Amygdala (tissue), 56 donors: ENCODE measurements at regions not wholly inside any gene's neighbourhood (a gene's known extent, or its start where the extent isn't known, plus 50 kb on each side); places are given as distances from the start of the nearest gene placed in this dataset.
"Not testable (repeated sequence)": the region's sequence is repeated elsewhere in the genome, so short reads cannot be mapped to it uniquely, and the experiment has no call there.

ENCODE experiments used
- DNase-seq, 56 donors: peaks; one replicate each; lab custom pipeline; 2025; lab: John Stamatoyannopoulos, UW

- peak in 7 of 56 donors; percentile 0 to 15 (median 4) for DNase-seq
These were observed 58.0 kb downstream of the CGGBP1 start for GRCh38 chr3:88000853-88001252.

GRCh38 chr3:87997966-87998365 is 60.8 kb downstream of the CGGBP1 start:
- DNase-seq, result no peak

DNA sequence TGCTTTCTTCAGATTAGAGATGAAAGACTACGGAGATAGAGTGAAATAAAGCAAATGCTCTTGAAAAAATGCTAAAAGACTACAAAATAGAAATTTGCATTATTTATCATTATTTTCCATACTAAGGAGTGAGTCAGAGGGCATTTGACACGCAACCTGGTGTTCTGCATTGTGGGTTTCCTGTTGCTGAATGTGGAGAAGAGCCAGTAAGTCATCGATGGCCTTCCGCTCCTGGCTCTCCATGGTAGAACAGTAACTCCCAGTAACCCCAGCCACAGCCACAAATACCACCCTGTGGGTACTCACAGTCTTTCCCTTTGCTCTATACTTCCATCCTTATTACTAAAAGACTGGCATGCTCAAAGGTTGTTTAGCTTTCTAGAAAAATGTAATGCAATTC is 61.5 kb downstream of the CGGBP1 start:
- no peak for DNase-seq

- no peak for DNase-seq
These were observed 61.9 kb downstream of the CGGBP1 start for GRCh38 chr3:87996882-87997281.

- no peak for DNase-seq
These were observed 65.2 kb downstream of the CGGBP1 start for GRCh38 chr3:87993566-87993965.

GRCh38 chr3:87987952-87988351 is 70.9 kb downstream of the CGGBP1 start:
- DNase-seq, result no peak

GRCh38 chr3:87982421-87982820 is 76.4 kb downstream of the CGGBP1 start:
- no peak for DNase-seq

DNA sequence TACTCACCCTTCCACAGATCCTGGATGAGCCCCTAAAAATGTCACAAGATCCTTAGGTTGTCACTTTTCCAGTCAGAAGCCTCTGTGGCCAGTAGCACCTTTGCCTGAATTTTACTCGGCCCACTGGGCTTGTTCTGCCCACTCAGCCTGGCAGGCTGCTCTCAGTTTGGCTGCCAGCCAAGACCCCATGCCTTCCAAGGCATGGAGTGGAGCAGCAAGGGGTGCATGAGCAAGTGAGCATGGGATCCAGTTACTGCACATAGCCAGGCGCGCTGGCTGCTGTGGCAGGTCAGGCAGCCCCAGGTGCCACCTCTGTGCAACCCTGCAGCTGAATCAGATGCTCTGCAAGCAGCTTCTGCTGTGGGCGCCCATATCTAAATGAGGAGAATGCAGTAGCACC is 79.3 kb downstream of the CGGBP1 start:
- peak in 2 of 56 donors; percentile 2 to 4 for DNase-seq

DNA sequence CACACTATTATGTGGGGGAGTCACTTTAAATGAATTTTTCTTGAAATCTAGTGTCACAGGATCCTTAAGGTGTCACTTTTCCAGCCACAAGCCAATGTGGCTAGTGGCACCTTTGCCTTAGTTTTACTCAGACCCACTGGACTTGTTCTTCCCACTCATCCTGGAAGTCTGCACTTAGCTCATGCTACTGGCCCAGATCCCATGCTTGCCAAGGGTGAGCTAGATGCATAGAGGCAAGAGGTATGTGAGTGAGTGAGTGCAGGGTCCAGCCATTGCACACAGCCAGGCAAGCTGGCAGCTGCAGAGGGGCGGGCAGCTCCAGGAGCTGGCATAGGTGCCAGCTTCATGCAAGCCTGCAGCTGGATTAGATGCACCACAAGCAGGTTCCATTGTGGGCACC is 81.0 kb downstream of the CGGBP1 start:
- DNase-seq, result no peak

DNA sequence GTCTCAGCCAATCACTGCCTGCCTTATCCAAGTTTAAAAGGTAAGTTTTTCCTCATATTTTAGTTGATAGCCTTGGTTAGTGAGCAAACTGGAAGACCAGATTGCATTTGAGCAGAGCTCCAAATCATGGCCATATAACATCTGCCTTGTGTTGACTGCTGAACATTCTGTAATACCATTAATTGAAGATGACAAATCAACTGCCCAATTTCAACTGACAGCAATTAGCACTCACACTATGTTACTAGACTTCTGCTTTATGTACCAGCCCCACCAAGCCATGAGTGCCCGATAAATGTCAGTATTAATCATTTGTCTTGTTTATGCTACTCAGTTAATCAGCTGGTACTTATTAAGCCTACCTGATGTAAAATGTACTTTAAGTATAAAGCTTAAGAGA is 83.1 kb downstream of the CGGBP1 start:
- DNase-seq, result no peak

DNA sequence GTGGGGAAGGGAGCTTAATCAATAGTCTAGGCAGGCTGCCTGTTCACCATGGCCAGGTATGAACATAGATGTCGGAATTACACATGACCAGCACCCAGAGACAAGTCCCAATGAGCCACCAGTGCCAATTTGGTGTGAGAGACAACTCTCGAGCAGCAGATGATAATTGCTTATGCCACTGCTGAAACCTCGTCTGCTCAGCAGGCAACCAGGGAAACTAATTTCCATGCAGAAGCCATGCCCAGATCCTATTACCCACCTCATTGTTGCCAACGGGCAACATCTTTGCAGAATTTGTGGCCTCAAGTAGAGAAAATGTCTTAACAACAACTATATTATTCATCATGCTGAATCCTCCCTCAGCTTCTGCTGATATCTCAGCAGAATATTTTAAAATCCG is 84.9 kb downstream of the CGGBP1 start:
- DNase-seq, result no peak

- no peak for DNase-seq
These were observed 89.2 kb downstream of the CGGBP1 start for GRCh38 chr3:87969620-87970019.

DNA sequence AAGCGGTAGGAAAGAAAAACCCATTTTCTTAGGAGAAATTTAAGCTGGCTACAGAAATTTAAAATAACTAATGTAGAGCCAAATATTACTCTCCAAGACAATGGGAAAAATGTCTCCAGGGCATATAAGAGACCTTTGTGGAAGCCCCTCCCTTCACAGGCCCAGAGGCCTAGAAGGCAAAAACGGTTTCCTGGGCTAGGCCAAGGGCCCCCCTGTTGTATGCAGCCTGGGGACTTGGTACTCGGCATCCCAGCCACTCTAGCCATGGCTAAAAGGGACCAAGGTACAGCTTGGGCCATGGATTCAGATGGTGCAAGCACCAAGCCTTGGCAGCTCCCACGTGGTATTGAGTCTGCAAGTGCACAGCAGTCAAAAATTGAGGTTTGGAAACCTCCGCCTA is 90.1 kb downstream of the CGGBP1 start:
- no peak for DNase-seq

DNA sequence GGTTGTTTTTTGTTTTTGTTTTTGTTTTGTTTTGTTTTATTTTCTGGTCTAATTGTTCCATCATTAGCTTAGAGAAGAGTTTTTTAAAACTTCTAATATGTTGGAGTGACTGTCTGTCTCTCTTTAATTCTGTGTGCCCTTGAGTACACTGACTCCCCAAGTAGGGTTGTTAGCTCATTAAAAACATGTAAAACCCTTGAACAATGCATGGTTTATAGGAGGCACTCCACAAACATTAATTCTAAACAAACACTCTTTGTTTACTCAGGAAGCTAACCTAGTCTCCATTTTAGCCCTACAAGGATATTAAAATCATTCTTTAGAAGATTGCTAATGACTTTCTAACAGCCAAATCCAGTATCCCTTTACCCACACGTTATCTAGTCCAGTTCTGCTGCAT is 100.5 kb downstream of the CGGBP1 start:
- no peak for DNase-seq

GRCh38 chr3:87957575-87957974 is 101.2 kb downstream of the CGGBP1 start:
- no peak for DNase-seq

DNA sequence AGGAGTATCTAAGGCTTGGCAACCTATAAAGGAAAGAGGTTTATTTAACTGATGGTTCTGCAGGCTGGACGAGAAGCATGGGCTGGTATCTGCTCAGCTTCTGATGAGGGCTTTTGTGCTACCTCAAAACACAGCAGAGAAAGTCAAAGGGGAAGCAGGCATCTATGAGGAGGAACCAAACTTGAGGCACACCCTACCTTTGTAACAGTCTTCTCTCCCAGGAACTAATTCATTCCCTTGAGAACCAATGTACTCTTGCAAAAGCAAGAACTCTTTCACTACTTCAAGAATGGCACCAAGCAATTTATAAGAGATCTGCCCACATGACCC is 109.0 kb downstream of the CGGBP1 start:
- no peak for DNase-seq

DNA sequence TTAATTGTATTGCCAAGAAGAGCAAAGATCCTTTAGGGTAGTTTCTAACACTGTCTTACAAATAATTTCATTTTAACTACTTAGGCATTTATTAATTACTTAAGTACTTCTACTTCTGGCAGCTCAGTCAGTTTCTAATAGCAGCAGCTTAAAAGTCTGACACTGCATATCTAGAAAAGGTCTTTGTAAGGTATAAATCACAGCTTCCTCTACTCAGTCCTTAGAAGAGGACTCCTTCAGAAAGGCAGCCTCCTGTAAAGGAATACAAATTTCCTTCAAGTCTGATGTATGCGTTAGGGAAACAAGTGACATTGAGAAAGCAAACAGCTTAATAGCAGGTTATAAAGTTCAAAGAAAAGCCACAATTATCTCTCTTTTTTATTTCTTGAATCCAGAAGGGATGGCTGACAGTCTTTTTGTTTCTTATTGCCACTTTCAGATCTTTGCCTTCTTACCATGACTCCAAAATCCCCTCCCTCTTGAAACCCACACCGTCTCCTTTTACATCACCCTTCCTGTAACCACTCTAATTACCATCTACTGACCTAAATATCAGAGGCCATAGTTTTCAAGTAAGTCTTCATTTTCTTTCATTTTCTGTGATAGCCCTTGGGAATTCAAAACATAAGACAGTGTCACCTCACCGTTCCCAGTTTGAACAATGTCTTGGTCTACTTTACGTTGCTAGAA is 109.5 kb downstream of the CGGBP1 start:
- DNase-seq, result no peak

- DNase-seq, result not testable (repeated sequence)
These were observed 112.8 kb downstream of the CGGBP1 start for GRCh38 chr3:87946007-87946406.

GRCh38 chr3:87942256-87942655 is 116.5 kb downstream of the CGGBP1 start:
- DNase-seq, result not testable (repeated sequence)

DNA sequence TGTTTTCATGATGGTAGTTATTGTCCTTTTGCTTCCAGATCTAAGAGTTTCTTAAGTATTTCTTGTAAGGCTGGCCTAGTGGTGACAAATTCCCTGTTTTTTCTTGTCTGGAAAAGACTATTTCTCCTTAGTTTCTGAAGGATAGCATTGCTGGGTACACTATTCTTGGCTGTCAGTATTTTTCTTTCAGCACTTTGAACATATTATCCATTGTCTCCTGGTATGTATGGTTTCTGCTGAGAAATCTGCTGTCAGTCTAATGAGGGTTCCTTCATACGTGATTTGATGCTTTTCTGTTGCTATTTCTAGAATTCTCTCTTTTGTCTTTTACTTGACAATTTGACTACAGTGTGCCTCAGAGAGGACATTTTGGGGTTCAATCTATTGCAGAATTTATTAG is 134.3 kb downstream of the CGGBP1 start:
- DNase-seq, result no peak

DNA sequence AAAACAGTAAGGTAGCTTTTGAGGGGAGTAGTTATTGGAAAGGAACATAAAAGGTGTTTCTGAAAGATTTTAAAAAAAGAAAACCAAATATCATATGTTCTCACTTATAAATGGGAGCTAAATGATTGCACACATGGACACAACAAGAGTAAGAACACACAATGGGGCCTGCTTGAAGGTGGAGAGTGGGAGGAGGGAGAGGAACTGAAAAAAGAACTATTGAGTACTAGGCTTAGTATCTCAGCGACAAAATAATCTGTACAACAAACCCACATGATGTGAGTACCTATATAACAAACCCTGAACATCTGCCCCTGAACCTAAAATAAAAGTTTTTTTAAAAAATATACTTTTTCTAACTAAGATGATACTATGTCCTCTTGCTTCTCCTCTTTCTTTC is 138.3 kb downstream of the CGGBP1 start:
- no peak for DNase-seq

DNA sequence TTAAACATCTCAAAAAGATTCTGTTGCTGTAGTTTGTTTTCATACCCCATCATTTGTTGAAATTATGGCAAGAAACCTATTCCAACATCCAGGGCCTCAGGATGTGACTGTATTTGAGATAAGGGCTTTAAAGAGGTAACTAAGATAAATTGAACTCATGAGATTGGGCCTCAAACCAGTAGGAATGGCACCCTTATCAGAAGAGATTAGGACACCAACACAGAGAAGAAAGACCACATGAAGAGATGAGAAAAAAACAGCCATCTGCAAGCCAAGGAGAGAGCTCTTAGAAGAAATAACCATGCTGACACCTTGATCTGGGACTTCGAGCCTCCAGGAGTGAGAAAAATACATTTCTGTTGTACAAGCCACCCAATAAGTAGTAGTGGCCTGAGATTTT is 157.7 kb downstream of the CGGBP1 start:
- no peak for DNase-seq

GRCh38 chr3:87900061-87900460 is 158.7 kb downstream of the CGGBP1 start:
- no peak for DNase-seq
